T47D (cell line): ENCODE measurements at regions not wholly inside any gene's neighbourhood (a gene's known extent, or its start where the extent isn't known, plus 50 kb on each side); places are given as distances from the start of the nearest gene placed in this dataset.

ENCODE experiments used
- DNase-seq, 2 experiments: peaks; one replicate each; pipeline versions ENCODE4 v3.0.0 to v3.0.0-alpha.2; 2011 to 2012; ENCODE audit warnings: low read depth in 1 of 2, low spot score in 1 of 2
- JUND ChIP-seq: IDR thresholded peaks from 2 replicates; pipeline ENCODE4 v1.6.1; 2012; ENCODE audit warnings: low read depth
- in situ Hi-C: cut with HindIII; loops from 2 replicates; pipeline ENCODE4 v1.10.0; 2016; ENCODE audit warnings: low sequenced_read_pairs, low pct_unique_long_range_greater_than_20kb

DNA sequence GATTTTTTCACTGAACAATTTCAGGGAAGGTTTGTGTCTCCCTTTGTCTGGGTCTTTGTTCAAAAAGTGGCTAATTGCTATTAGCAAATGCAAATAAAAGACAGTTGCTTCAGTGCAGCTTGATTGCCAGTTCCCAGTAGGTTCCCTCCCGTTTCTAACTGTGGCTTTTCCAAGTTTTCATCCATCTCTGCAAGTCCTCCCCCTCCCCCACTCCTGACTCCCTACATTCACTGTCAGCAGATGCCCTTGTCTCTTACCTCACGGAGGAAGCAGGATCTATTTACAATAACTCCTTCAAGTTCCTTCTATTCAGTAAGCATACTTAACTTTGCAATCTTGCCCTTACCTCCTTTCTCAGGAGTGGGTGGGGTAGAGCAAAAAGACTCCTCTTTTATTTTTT lies 55.4 kb upstream of the SCEL start:
- no peak for DNase-seq
- TF ChIP-seq JUND, result no peak
- in situ Hi-C loops, result no loop called here

DNA sequence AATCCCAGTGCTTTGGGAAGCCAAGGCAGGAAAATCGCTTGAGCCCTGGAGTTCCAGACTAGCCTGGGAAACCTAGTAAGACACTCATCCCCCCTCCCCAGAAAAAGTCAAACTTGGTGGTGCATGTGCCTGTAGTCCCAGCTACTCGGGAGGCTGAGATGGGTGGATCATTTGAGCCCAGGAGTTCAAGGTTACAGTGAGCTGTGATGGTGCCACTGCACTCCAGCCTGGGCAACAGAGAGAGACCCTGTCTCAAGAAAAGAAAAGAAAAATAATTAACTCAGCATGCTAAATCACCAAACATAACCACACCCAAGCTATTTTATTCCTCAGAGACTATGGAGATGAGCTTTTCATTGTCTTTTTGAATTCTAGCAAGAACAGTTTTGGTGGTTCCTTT lies 56.2 kb upstream of the SCEL start:
- in situ Hi-C loops, result no loop called here
- no peak for DNase-seq
- no peak for TF ChIP-seq JUND

DNA sequence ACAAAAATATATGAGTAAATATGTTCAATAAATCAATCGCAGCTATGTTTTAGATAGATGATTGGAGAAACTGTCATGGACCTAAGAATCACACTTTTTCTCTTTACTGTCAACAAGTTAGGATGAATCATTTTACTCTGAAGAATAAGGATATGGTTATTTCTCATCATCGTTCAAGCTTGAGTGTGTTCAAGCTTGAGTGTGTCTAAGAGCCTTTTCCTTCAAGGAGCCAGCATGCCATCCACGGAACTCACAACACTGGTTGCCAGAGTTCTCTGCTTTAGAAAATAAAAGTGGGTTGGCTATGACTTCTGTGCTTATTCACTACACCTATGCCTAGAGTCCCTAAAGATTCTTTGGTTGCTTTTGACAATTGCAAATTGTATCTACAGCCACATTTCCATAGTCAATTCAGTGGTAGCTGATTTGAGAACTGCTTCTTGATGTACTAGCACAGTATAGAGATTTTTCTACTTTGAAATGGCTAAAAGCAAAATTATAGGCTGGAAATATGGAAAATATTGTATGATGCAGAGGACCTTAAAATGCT lies 58.1 kb upstream of the SCEL start:
- no peak for DNase-seq
- TF ChIP-seq JUND, result no peak
- in situ Hi-C loops, result no loop called here

DNA sequence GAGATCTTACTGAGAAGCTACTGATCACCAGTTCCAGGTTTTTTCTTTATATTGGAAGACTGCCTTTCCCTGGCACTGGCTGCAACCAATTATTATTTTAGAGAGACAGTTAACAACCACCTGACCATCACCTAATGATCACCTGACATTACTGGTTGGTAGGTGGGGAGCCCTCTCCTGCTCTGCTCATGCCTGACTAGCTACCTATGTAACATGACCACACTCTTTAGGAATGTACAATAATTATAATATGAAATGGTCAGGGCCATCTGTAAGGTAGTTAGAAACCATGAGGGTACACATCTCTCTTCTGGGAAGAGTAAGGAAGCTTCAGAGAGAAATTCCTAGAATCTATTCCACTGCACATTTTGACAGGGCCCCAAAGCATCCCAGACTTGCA lies 59.0 kb upstream of the SCEL start:
- in situ Hi-C loops, result no loop called here
- no peak for DNase-seq
- no peak for TF ChIP-seq JUND

DNA sequence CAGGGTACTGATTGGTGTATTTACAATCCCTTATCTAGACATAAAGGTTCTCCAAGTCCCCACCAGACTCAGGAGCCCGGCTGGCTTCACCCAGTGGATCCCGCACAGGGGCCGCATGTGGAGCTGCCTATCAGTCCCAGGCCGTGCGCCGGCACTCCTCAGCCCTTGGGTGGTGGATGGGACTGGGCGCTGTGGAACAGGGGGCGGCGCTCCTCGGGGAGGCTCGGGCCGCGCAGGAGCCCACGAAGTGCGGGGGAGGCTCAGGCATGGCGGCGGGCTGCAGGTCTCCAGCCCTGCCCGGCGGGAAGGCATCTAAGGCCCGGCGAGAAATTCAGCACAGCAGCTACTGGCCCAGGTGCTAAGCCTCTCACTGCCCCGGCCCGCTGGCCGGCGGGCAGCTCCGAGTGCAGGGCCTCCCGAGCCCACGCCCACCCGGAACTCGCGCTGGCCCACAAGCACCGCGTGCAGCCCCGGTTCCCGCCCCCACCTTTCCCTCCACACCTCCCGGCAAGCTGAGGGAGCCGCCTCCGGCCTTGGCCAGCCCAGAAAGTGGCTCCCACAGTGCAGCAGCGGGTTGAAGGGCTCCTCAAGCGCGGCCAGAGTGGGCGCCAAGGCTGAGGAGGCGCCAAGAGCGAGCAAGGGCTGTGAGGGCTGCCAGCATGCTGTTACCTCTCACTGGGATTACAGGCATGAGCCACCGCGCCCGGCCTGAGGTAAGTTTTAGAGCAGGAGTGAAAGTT lies 60.0 kb upstream of the SCEL start:
- in situ Hi-C loops, result no loop called here
- TF ChIP-seq JUND, result no peak

DNA sequence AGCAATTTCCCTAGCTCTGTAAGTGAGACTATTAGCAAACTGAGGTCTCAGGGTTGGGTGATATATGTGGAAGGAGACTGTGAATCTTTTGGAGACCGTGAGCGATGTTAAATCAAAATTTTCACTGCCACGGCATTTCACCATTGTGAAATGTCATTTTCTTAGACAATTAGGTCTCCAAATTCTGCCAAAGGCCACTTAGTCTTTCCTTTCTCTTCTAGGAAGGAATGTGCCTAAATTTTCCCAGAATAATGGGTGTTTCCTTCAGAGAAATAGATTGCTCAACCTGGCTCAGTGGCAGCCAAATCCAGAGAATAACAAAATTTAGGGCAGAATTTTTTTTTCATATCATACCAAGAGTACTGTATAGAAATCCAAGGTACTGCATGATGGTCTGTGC lies 64.5 kb upstream of the SCEL start:
- in situ Hi-C loops, result no loop called here
- TF ChIP-seq JUND, result no peak
- no peak for DNase-seq

More for the DNA sequence above, 60.0 kb upstream of the SCEL start:
- DNase-seq, result no peak

DNA sequence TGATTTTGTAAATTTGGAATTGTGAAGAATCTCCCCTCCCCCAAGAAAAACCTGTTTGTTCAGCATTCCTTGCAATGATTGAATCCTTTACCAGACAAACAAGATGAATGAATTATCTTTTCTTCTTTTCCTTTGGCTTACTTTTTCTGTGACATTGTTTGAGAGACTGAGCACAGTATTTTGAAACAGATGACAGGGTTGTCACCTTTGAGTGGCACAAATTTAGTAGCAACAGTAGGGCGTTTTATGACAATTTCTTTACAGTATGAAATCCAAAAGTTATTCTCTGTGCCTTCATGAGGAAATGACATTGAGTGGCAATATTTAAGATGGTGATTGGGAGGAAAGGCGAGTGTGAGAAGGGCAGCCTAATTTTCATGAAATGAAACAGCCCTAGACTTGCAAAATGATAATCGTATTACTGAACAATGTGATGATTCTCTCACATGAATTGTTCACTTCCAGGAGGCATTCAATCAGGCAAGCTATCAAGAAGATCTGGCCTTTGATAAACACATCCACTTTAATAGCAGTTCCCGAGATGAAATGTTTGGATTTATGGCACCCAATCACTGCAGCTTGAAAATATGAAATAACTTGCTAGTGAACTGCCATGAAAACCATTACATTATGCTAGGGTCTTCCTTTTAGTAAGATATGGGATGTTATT lies 68.6 kb upstream of the SCEL start:
- in situ Hi-C loops, result no loop called here
- TF ChIP-seq JUND, result no peak
- DNase-seq, result no peak

DNA sequence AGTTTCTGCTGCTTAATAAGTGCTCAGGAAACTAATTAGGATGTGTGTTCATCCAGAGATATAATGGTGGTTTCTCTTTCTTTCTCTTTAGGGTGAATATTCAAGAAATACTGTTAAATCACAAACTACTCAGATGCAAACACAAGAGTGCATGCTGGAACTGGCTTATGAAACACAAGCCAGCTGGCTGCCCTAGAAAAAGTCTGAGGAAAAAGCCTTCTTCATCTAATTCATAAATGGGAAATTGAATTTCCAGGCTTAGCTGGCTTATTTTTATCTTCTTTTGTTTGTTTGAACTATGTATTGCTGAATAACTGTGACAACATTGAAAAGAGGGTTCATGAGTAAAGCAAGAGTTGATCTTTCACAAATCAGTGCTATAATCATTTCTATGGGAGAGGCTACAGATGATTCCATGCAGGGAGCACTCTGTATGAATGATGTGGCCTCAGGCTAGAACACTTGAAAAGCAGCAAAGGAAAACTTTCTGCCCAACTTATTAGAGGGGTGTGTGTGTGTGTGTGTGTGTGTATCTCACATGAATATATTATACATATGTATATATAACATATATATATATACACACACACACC lies 69.8 kb upstream of the SCEL start:
- TF ChIP-seq JUND, result no peak
- no peak for DNase-seq
- in situ Hi-C loops, result no loop called here

DNA sequence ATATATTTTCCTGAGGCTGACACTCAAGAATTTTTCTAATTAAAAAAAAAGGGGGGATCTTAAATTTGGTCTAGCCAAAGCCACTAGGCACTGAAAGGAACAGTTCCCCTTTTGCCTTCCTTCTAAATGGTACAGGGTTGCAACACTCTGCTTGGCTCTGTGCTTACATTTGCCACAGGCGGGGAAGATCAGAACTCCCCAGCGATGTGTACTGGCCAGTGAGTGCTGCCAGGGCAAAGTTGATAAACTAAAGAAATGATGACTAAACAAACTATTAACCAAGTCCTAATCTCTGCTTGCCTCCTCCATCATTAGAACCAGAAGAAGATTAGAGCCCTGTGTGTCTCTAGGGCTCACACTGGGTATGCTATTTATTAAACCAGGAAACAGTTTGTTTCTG lies 75.3 kb upstream of the SCEL start:
- no peak for TF ChIP-seq JUND
- DNase-seq, result no peak
- in situ Hi-C loops, result no loop called here

DNA sequence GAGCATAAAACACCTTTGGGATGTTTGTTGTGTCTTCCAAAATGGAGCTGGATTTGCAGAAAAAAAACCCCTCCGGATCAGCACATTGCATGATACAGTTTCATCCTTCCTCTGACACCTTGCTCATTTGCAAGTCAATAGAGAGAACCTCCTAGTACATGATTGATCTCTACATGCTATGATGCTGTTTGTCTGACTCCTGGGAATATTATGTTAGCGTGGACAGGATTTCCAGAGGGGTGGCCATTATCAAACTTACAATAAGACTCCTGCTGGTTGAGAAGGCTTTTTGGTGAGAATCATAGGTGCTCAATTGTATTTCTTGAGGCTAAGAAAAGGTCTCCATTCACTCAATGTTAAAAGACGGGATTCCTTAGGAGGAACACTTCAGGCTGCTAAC lies 75.9 kb upstream of the SCEL start:
- in situ Hi-C loops, result no loop called here
- no peak for TF ChIP-seq JUND
- DNase-seq, result no peak

DNA sequence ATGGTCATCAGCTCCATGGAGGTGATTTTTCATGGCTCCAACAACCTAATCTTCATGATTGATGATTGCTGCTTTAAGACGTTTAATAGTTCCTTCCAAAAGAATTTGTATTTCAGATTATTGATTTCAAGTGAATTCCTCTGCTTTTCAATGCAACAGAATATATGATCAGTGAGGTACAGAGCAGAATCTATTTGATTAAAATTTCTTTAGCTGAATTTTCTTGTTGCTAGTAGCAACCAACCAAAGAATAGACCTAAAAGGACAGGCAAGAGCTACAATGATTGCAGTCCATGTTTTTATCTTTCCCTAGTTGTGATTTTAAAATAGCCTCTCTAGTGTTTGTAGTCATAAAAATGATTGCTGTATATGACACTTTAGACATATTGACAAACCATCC lies 76.8 kb upstream of the SCEL start:
- no peak for TF ChIP-seq JUND
- in situ Hi-C loops, result no loop called here
- no peak for DNase-seq

DNA sequence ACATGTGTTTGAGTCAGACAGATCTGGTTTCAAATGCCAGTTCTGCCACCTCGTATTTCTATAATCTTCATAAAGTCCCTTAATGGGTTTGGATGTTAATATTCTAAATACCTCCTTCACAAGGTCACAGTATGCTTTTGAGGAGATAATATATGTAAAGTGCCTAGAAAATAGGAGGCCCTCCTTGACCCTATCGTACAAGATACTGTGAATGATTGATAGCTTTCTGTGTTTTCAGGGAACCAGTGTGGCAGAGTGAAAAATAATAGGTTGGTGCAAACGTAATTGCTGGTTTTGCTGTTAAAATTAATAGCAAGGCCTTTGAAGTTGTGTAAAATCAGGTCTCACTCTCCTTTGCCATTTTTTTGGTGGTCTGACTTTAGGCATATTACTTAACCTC lies 77.5 kb upstream of the SCEL start:
- no peak for TF ChIP-seq JUND
- DNase-seq, result no peak
- in situ Hi-C loops, result no loop called here

DNA sequence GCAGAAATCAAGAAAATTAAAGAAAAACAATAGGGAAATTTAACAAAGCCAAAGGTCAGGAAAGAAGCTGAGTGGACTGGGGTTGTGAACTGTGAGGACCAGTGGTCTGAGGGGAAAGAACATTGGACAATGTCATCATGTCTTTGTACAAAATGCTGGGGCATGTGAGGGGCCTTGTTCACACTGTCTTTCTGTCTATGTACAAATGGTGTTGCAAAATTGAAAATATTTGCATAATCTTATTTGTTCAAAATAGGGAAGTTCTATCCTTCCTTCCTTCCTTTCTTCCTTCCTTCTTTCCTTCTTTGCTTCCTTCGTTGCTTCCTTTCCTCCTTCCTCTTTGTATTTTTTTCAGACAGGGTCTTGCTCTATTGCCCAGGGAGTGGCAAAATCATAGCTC lies 79.2 kb upstream of the SCEL start:
- in situ Hi-C loops, result no loop called here
- DNase-seq, result no peak
- TF ChIP-seq JUND, result no peak
